ENCODE measurements at regions not wholly inside any gene's neighbourhood (a gene's known extent, or its start where the extent isn't known, plus 50 kb on each side); places are given as distances from the start of the nearest gene placed in this dataset.

DNA sequence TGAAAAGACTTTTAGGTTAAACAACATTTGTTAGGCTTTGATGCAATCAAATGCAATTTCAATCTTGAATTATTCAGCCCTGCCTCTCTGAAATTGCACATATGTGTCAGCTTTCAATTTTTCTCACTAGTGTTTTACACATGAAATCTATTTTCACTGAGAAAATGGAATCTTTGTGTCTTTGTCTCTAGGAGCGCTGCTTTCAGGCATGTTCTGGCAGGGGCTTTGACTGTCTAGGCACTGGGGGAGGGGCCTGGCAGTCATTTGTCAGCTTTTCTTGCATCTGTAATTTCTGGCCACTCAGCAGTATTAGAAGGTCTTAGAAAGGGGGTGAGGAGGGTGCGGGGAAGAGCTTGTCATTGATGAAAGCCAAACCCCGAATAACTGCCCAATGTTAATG lies 264.4 kb downstream of the PTPRC start:
- DNase-seq (ENCODE audit: low spot score) = no peak

DNA sequence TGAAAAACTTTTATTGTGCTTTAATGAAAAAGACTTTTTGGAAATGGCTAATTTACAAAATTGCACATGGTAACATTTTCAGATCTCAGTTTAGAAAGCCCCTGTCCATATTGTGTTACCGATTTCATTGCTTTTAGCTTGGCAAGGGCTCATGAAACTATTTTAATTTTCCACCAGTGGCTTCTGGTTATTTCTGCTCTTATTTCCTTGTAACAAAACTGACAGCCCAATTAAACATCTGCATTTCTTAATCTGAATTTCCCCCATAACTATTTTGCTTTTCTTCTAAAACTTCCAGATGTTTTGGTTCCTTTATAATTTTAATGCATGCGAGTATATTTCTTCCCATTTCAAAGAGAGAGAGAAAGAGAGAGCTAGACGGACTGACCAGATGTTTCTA lies 264.8 kb downstream of the PTPRC start:
- DNase-seq (ENCODE audit: low spot score) = no peak

DNA sequence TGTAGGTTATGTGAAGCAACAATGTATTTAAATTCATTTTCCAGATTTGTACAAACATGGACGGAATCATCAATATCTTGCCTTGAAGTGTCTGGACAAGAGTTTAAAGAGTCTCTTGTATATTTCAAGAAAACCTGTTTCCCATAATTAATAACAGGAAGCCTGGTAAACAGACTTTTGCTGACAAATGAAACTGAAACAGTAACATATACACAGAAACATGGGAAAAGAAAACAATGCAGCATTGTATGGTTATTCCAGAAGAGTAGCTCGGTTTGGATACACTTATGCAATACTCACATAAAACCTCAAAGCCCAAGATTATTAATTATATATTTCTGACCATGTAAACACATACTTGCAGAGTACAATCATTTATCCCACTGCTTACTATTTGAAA lies 265.5 kb downstream of the PTPRC start:
- DNase-seq (ENCODE audit: low spot score) = no peak

DNA sequence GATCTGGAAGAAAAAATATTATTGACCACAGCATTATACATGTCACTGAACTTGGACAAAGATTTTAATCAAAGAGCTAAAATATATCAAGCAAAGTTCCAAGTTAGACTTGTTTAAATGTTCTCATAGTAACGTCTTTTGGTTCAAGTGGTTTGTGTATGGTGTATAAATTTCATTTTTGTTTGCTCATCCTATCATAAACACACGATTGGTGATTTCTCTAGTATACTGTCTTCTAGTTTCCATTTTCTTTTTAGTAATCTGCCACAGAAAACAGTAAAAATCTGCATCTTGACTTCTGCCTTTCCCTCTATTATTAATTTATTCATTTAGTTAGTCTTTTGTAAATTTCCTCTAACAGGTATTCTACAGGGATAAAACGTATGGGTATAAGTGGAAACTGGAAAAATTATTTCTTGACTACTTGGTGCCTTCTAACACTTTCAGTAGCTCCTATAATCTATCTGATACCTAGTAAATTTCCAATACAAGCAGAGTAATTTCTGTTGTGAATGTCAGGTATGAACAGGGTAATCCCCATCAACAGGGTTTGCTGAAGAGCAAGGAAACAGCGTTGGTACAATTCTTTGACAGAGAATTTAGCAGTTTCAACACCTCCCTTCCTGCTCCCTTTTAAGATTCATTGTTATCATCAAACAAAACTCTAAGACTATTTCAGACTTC lies 268.0 kb downstream of the PTPRC start:
- no peak for DNase-seq (ENCODE audit: low spot score)

DNA sequence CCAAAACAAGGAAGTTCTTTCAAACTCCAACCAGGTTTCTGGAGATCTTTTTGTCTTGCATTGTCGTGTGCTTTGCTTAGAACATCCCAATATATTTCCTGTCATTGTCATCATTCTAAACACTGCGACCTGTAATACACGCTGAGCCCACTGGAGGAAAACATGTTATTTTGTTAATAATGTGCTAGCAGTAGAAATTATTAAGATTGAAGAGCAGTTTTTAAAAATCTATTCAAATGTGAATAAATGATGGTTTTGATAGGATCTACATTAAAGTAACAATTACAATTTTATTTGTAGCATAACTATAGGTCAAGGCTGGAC lies 268.5 kb downstream of the PTPRC start:
- DNase-seq (ENCODE audit: low spot score) = no peak

DNA sequence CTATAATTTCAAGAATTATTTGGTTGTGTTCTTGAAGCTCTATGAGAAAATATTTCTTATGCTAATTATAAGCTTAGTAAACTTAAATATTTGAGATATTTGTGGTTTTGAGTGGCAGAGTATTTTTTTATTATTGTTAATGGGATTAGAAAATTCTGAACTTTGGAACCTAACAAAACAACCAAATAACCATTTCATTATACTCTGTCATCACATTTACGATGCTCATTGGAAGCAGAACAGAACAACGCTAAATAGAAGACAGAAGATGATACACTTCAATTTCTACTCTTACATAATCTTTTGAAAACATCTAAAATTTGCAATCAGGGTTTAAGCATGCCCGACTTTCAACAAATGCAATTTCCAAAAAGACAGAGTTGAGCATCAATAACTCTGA lies 270.2 kb downstream of the PTPRC start:
- no peak for DNase-seq (ENCODE audit: low spot score)

DNA sequence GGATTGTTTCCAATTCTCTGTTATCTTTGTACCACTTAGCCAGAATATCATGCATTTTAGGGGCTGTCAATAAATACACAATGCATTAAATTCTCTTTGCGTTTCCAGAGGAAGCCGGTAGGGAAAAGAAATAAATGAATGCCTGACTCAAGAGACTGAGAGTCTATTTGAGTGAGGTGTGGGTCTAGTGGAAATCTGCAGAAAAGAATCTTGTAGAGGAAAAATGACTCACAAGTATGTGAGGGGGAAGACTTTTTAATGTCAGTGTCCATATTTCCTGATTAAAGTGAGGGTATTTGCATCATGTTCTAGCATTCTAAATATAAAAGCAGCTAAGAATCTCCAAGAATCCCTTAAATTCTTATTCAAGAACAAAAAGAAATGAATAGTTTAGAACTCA lies 271.1 kb downstream of the PTPRC start:
- DNase-seq (ENCODE audit: low spot score) = no peak

DNA sequence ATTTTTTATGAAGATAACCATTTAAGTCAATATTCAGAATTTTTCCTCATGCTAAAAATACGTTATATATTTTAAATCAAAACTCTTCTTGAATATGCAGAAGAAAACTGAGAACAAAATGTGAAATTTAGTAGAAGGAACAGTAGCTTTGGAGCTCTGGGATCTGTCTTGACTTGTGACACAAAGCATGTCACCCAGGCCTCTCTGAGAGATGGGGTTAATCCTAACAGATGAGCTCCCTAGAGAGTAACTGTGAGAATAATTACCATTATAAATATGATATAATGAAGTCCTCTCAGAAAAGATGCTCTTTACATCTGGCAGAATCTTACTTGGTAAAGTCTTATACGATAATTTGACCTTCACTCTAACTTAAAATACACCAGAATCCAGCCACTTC lies 272.0 kb downstream of the PTPRC start:
- DNase-seq (ENCODE audit: low spot score) = no peak

DNA sequence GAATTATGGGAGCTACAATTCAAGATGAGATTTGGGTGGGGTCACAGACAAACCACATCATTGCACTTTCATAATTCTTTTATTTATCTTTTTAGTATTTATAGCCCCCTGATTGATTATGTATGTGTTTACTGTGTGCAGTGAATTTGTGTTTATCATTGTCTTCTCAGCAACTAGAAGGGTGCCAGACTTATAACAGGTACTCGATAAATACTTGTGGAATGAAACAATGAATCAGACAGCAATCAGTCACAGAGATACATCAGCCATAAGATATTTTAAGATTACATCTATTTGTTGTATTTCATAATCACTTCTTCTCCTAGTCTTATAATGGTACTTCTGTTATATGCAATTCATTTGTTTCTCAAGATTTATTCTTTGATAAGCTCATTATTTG lies 273.2 kb downstream of the PTPRC start:
- no peak for DNase-seq (ENCODE audit: low spot score)

DNA sequence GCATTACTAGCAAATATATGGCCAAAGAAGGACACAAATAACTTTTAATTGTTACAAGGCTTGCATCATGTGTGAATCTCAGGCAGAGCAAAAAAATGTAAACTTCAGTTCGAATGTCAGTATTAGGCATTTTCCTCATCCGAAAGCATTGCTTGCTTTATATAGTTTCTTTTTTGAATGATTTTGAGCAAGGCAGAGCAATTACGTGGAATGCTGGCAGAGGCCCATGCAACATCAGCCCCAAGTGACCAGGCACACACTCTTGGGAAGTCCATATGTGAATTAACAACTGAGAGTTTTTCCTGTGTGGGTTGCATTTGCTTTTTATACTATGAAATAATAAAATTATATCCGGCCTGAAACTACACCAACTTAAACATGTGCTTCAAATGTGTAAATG lies 274.8 kb downstream of the PTPRC start:
- no peak for DNase-seq (ENCODE audit: low spot score)

DNA sequence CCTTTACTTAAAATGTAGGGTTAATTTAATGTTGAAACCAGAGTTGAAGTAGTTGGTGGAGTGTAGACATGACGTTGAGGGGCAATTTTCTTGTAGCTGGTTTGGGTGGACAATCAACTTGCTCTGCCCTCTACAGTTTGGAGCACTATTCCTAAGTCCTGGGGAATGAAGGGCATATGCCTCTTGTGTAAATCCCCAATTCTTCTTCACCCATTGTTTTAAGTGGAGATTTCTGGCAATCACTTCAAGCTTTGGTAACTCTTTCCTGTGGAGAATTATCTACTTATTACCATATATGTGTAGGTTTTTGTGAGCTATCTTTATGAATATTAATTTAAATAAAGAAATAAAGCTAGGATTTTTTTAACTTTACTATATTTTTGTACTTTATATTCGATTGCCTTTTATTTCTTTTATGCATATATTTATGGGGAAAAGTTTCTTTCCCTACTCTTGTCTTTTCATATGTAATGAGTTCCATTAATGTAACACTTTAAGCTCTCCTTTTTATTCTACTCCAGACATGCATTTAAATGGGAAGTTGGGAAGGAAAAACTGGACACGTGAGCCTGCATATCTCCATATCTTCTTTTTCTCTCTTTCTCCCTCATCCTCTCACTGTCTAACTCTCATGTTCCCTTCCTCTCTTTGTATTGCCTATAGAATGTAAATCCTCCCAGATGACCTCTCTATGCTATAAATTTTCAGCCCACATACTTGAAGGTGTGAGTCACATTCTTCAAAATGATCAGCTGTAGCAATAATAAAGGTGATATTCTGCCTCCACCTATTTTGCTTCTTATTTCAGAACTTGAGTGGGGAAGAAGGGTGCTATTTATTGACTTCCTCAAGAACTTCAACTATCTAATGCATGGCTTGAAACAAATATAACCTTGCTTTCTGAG lies 276.7 kb downstream of the PTPRC start:
- no peak for DNase-seq (ENCODE audit: low spot score)

DNA sequence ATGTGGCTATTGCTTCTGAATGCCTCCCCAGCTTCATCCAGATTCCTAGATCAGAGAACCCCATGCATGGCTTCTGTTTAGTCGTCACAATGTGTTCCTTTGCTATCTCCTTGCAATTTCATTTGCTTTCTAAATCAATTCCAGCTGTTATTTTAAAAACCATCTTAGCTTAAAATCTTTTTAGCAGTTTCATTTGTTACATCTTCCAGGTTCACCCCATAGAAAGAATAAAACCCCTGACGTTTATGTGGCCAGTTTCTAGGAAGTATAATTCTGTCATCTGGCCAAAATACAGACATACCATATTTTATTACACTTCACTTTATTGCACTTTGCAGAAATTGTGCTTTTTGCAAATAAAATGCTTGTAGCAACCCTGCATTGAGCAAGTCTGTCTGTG lies 278.4 kb downstream of the PTPRC start:
- no peak for DNase-seq (ENCODE audit: low spot score)

DNA sequence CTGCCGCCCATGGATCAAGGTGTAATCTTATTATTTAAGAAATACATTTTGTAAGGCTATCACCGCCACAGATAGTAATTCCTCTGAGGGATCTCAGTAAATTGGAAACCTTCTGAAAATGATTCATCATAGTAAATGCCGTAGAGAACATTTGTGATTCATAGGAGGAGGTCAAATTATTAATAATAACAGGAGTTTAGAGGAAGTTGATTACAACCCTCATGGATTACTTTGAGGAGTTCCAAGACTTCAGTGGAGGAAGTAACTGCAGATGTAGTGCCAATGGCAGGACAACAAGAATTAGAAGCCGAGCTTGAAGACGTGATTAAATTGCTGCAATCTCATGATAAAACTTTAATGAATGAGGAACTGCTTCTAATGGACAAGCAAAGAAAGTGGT lies 280.1 kb downstream of the PTPRC start:
- no peak for DNase-seq (ENCODE audit: low spot score)

DNA sequence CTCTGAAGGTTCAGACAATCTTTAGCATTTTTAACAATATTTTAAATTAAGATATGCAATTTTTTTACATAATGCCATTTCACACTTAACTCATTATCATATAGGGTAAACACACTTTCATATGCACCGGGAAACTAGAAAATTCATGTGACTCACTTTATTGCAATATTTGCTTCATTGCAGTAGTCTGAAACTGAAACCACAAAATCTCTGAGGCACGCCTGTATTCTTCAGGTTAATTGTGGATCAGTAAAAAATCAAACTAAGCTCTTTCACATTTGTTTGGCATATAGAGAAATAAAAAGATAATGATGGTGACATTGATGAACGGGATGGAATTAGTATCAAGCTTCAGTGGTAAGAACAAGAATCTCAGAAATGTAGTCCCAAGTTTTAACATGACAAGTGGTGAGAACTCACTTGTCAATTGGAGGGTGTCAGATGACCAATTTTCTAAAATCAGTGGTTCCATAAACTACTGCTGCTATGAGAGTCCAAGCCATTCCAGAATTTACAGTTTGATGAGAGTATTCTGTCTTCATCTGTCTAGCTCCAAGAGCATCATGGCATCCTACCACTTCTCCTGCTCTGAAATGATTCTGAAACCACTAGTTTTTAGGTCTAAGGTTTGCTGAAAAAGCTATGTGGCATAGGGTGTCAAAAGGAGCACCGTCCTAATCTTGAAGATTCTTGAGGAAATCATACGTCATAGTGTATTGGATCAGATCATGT lies 281.0 kb downstream of the PTPRC start:
- no peak for DNase-seq (ENCODE audit: low spot score)

DNA sequence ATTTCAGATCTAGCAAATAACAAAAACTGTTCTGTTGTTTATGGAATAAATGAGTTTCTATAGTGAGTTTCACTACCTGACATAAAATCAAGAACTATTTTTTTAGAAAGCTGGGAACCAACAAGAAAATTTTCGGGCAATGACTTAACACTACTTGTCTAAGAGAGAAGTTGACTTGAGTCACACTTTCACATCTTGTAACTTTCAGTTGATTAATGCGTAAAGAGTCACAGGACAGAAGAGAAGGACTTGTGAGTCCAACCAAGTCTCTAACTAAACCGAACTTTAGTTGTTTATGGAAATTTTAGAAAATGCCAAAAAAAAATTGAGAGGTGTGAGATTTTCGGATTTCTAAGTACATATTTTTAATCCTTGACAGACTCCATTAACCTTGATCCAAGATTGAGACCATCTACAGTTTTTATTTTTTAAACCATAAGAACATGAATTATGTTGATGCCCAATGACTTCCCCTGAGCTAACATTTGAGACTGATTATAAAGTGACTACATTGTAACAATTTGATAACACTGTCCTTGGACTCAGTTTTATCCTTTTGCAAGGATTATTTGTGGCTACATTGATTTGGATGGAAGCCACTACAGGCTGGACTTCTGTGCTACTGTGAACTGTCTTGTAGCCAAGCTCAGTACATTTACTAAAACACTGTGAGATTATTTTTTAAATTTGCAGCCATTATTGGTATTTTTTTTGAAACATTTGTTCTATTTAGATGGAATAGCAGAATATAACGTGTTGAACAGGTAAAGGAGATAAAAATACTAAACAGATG lies 284.0 kb downstream of the PTPRC start:
- no peak for DNase-seq (ENCODE audit: low spot score)

DNA sequence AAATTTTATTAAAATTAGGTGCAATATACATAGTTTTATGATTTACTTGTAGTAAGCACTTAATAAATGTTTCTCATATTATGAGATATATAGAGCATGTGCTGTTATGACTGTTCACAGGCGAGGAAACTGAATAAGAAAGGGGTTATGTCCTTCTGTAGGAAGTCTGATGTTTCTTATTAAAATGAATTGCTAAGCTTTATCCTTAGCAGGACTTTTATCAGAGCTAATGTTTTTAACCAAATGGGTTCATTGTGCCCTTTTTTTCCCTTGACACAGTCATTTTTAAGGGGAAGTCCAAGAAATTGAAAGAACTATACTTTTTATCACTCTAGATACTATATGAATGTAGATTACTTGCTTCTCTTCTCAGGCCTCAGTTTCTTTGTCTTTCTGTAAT lies 285.2 kb downstream of the PTPRC start:
- DNase-seq (ENCODE audit: low spot score) = no peak

DNA sequence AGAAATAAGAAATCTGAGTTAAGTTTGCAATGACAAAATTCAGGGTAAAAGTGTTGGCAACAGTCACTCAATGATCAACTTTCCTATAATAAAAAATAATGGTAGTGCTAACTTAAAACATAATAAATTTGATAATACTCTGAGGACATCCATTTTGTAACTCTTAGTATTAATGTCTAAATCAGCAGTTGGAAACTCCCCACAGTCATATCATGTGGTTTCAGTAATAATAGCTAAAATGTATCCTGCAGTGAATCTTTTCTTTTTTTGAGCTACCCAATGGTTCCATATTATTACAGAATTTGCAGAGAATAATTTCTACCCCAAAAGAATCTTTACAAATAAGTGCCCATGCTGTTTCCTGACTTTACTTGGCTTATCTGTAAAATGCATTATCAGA lies 286.7 kb downstream of the PTPRC start:
- no peak for DNase-seq (ENCODE audit: low spot score)

DNA sequence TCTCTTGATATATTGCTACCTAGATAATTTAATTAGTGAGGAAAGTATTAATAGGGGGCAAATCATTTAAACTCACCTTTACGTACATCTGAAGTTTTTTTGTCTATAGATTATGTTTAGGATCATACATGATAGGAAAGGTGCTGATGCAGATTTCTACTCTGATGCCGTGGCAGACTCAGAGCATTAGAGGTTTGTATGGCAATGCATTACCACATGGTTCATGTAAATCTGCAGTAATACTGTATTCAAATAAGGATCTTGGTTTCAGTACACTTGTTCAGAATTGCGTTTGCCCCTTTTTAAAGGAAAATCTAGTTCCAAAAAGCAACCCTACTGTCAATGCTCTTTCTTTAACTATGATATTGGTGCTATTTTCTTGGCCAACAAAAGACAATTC lies 288.3 kb downstream of the PTPRC start:
- no peak for DNase-seq (ENCODE audit: low spot score)

DNA sequence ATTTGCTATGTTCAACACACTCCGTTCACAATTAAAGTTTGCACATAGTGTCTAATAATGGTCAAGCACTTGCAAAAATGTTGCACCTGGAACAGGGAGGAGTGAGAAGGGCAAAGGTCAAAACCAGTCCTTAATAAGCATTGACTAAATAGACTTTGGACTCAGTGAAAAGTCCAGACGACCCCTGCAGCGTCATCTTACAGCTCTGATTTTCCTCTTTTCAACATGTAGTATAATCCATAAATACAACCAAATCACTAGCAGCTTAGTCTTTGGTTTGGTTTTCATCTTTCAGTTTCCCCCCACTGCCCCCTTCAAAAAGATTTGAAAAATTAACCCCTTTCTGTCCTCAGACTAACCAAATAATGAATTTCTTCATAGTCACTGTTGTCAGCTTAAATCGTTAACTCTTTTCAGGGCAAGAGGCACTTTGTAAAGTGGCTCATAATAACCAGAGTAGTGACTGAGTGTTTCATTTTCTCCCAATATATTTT lies 290.3 kb downstream of the PTPRC start:
- DNase-seq (ENCODE audit: low spot score) = no peak

DNA sequence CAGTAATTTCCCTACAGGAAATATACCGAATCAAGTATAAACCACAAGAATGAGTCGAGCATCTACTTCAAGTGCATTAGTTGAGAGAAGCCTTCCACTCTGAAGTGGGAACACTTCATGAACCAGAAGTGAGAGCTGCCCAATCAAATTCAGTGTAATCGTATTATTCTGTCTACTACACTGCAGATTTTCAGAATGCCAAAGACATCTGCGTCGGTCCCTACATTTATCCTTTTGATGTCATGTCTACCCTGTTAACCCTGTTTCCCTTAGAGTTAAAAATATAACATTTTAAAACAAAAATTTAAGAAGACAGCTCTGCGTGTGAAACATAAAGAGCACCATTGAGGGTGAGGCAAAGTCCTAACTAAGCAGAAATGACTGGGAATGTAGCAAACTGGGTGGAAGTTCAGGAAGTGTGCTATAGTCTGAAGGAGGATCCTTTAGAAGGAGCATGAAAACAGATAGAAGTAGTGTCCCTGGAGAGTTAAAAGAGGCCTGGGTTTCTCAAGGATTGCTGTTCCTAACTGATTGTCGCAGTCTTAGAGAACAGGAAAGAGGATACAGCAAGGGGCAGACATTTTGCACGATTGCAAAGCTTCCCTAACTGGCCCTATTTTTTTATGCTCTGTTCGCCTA lies 291.2 kb downstream of the PTPRC start:
- no peak for DNase-seq (ENCODE audit: low spot score)

Measured in mesenteric fat pad (tissue), 1 donor.